ENCODE measurements at regions not wholly inside any gene's neighbourhood (a gene's known extent, or its start where the extent isn't known, plus 50 kb on each side); places are given as distances from the start of the nearest gene placed in this dataset.

DNA sequence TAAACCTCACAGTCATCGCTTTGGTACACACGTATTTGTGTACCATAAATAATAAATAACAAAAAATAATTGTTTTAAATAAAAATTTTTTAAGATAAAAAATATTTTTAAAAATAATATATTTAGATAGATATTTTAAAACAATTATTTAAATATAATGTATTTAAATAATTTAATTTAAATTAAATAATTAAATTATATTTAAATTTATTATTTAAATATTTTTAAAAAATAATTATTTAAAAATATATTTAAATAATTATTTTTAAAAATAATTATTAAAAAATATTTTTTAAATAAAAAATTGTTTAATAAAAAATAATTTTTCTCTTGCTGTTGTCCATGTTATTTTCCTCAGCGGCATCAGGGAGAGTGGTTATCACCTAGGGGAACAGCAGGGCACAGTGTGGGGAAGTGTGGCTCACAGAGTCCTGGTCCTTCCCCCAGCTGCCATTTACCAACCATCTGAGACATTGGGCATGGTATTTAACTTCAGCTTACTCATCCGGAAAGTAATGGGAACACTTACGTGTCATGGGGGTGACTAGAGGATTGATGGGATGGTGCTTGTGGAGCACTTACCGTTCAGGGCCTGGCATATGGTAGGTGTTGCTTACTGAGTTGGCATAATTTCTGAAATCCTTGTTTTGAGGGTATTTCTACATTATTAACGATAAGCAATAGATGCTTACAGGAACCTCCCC is 92.9 kb upstream of the TSPAN2 start:
- no peak overlapping the region for H2BK5ac ChIP-seq (ENCODE audit: low read depth, low read length)
- H3K79me2 ChIP-seq (ENCODE audit: control insufficient read depth in 1 of 2, insufficient read depth in 2 of 2, low read length in 2 of 2): no peaks in the 10 kb centered on the region
- no peak overlapping the region for H2BK12ac ChIP-seq (ENCODE audit: low read depth, low read length)
- H4K20me1 ChIP-seq (replicated peaks in 1 of 2; ENCODE audit: control insufficient read depth in 1 of 2, insufficient read depth in 2 of 2, low read length in 2 of 2): no peaks in the 10 kb centered on the region
- H2BK120ac ChIP-seq (replicated peaks; ENCODE audit: low read depth, low read length): no peak overlapping the region
- no peaks in the 10 kb centered on the region for H3K27me3 ChIP-seq (replicated peaks in 1 of 4; ENCODE audit: control insufficient read depth in 3 of 4, extremely low read depth in 1 of 4, insufficient read depth in 3 of 4, low read length in 3 of 4)
- H3K18ac ChIP-seq (ENCODE audit: extremely low read depth, low read length): no peak overlapping the region
- no peak overlapping the region for H3K56ac ChIP-seq (replicated peaks; ENCODE audit: insufficient read length, low read depth, low read length)
- no peaks in the 10 kb centered on the region for H3K9me3 ChIP-seq (ENCODE audit: insufficient read depth in 2 of 2, low read depth in 1 of 2, low read length in 1 of 2)
- no peak overlapping the region for H3K14ac ChIP-seq (ENCODE audit: insufficient read length)
- H3K4ac ChIP-seq (replicated peaks; ENCODE audit: insufficient read length, low read depth, low read length): no peak overlapping the region
- H4K8ac ChIP-seq (ENCODE audit: extremely low read depth, insufficient read depth, low read length): no peak overlapping the region
- no peak overlapping the region for H4K91ac ChIP-seq (replicated peaks; ENCODE audit: insufficient read length, low read length)
- H2AK5ac ChIP-seq (ENCODE audit: low read depth, low read length): no peak overlapping the region
- ChIA-PET CTCF (ENCODE audit: partially characterized antibody) (interaction anchor here (1.0 to 10.7 kb wide), 12 partner anchors 10 to 412 kb away, joined by 3 to 125 read pairs (median 4); no protein-coding TSS in a partner anchor), POLR2A (ENCODE audit: partially characterized antibody) (no interaction called here)
- H4K5ac ChIP-seq (ENCODE audit: insufficient read length, low read depth, low read length): no peak overlapping the region
- no peak overlapping the region for H3K4me2 ChIP-seq (ENCODE audit: insufficient read depth in 1 of 2, low read depth in 2 of 2, low read length in 2 of 2)
- no peak overlapping the region for H3K23ac ChIP-seq (ENCODE audit: insufficient read length)
- FAIRE-seq (no peak), DNase-seq (ENCODE audit: low read depth in 1 of 2, low spot score in 2 of 2) (no peak)
- H3K27ac ChIP-seq (ENCODE audit: low read depth, low read length): no peak overlapping the region
- H2AFZ ChIP-seq (ENCODE audit: low read length): no peak overlapping the region
- no peaks in the 10 kb centered on the region for H3K36me3 ChIP-seq (ENCODE audit: control insufficient read depth in 2 of 4, insufficient read depth in 4 of 4, low read length in 3 of 4)
- H3K4me1 ChIP-seq (replicated peaks in 1 of 4; ENCODE audit: control insufficient read depth in 3 of 4, insufficient read depth in 4 of 4, low read length in 3 of 4): no peaks in the 10 kb centered on the region
- H3K9ac ChIP-seq (replicated peaks in 1 of 4; ENCODE audit: extremely low read depth in 1 of 4, low read depth in 3 of 4, low read length in 3 of 4): no peak overlapping the region
- no peaks in the 10 kb centered on the region for H3K23me2 ChIP-seq (ENCODE audit: low read depth, low read length)
- no peak overlapping the region for H3K4me3 ChIP-seq (ENCODE audit: extremely low read depth in 1 of 4, insufficient read depth in 2 of 4, low read depth in 3 of 4, low read length in 4 of 4)
- WGBS, 2 experiments (ENCODE audit: extremely low coverage in 1 of 2, insufficient coverage in 1 of 2, insufficient read length in 1 of 2, insufficient replicate concordance in 2 of 2, low coverage in 1 of 2, low lambda C conversion rate in 2 of 2, missing lambda C conversion rate in 1 of 2): 91% methylated on average over 7 of the region's 7 CpGs; no CpG with 5 or more reads in 1 of the 2 experiments
- no peak overlapping the region for H2BK20ac ChIP-seq (ENCODE audit: low read length)
- H3K79me1 ChIP-seq (ENCODE audit: low read depth, low read length): no peaks in the 10 kb centered on the region
- no peak overlapping the region for H2BK15ac ChIP-seq (ENCODE audit: low read length)
- TF ChIP-seq TAF1 (IDR thresholded peaks at IDR 0.05; ENCODE audit: low read depth, low read length) (no peak), JUN (IDR thresholded peaks at IDR 0.05; ENCODE audit: low read depth, low read length) (no peak), EP300 (IDR thresholded peaks at IDR 0.05; ENCODE audit: borderline replicate concordance in 1 of 2, low read depth in 2 of 2, low read length in 2 of 2) (no peak), CHD1 (IDR thresholded peaks at IDR 0.05; ENCODE audit: low read depth, low read length) (no peak), TEAD4 (IDR thresholded peaks at IDR 0.05; ENCODE audit: low read depth, low read length) (no peak), POU5F1 (IDR thresholded peaks at IDR 0.05; ENCODE audit: low read depth, low read length) (no peak)
- TF ChIP-seq, protein P1, sequence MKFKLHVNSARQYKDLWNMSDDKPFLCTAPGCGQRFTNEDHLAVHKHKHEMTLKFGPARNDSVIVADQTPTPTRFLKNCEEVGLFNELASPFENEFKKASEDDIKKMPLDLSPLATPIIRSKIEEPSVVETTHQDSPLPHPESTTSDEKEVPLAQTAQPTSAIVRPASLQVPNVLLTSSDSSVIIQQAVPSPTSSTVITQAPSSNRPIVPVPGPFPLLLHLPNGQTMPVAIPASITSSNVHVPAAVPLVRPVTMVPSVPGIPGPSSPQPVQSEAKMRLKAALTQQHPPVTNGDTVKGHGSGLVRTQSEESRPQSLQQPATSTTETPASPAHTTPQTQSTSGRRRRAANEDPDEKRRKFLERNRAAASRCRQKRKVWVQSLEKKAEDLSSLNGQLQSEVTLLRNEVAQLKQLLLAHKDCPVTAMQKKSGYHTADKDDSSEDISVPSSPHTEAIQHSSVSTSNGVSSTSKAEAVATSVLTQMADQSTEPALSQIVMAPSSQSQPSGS (IDR thresholded peaks at IDR 0.05; ENCODE audit: low read length): no peak

Data from H1 (cell line).